SK-MEL-5 (cell line): ENCODE measurements at regions not wholly inside any gene's neighbourhood (a gene's known extent, or its start where the extent isn't known, plus 50 kb on each side); places are given as distances from the start of the nearest gene placed in this dataset.
"Not testable (repeated sequence)": the region's sequence is repeated elsewhere in the genome, so short reads cannot be mapped to it uniquely, and the experiment has no call there.

Source experiments
- DNase-seq: peaks from one replicate; pipeline ENCODE4 v3.0.0-alpha.2; 2016; ENCODE audit warnings: low read depth, low spot score
- in situ Hi-C: cut with HindIII; loops from 2 replicates; pipeline ENCODE4 v1.10.0; 2016; ENCODE audit warnings: low sequenced_read_pairs, high pct_unique_total_duplicates, low pct_unique_long_range_greater_than_20kb

GRCh38 chr6:11380969-11381744 lies 148.7 kb upstream of the NEDD9 start:
- DNase-seq: no peak
- in situ Hi-C loops: no loop called here

DNA sequence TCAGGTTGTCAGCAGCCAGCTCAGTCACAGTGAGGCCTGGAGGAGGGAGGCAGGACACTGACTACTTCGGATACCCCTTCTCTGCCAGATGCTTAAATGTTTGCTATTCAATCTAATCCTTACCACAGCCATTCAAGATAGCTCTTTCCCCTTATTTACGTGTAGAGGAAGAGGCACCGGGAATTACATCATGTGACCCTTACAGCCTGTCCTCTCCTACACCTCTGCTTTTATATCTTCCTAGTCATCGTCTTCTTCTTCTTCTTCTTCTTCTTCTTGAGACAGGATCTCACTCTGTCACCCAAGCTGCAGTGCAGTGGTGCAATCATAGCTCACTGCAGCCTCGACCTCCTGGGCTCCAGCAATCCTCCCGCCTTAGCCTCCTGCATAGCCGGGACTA lies 148.1 kb upstream of the NEDD9 start:
- in situ Hi-C loops: no loop called here
- DNase-seq: no peak

GRCh38 chr6:11379805-11380204 lies 147.3 kb upstream of the NEDD9 start:
- in situ Hi-C loops: no loop called here
- no peak for DNase-seq

- DNase-seq: no peak
- in situ Hi-C loops: no loop called here
Observed at GRCh38 chr6:11378639-11379038, 146.2 kb upstream of the NEDD9 start.

DNA sequence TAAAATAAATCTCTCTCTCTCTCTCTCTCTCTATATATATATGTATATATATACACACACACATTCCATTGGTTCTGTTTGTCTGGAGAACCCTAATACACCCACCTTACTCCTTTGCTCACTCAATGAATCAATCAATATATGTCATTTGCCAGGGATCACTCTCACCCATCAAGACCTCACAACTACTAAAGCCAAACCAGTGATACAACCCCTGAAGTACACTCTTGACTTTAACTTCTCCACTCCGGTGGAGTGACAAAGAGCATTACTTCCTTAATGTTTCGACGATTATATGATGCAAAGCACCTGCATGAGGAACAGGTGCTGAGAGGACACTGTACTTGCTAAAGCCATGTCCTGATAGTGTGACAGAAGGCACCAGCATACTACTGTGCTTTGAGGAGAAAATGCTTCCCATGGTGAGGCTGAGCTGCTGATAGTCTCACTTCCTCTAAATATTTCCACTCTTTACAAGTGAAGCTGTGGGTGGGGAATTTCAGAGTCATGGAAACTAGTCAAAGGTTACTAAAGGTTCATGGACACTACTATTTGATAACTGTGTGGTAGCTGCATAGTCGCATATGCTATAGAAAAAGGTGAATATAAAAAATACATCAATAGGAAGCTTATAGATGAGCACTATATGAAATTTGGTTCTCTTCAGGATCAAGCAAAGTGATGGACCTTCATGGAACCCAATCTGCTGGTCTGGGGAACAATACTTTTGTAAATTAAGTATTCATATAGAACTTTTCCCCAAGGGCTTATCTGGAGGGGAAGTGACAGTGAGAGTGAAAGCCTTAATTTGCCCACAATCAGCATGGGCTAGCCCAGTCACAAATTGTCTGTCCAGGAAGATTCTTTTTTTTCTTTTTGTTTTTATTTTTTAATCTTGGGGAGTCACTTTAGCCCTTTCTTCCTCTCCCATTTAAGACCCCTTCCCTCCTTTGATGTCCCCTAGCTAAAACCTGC lies 141.9 kb upstream of the NEDD9 start:
- in situ Hi-C loops: no loop called here

DNA sequence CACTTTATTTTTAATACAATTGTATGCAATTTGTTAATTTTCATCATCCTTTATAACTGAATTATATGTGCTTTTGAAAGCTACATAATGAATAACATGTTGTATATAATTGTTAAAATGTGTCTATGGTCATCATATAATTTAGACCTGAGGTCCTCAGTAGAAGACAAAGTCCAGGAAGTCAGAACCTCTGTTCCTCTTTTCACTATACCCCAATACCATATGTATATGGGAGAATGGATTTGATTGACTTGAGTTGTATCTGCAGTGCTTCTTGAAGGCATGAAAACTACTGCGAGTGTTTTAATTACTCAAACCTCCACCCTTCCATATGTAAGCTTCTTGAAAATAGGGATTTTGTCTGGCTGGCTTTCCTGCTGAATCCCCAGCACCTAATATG lies 140.7 kb upstream of the NEDD9 start:
- DNase-seq: no peak
- in situ Hi-C loops: no loop called here

More for the DNA sequence above, 141.9 kb upstream of the NEDD9 start:
- DNase-seq: no peak

- in situ Hi-C loops: not testable (repeated sequence)
Observed at GRCh38 chr6:11372186-11372790, 139.8 kb upstream of the NEDD9 start.

GRCh38 chr6:11370191-11371018 lies 137.9 kb upstream of the NEDD9 start:
- peak; percentile 68 for DNase-seq
- in situ Hi-C loops: no loop called here

More at GRCh38 chr6:11372186-11372790, 139.8 kb upstream of the NEDD9 start:
- not testable (repeated sequence) for DNase-seq

DNA sequence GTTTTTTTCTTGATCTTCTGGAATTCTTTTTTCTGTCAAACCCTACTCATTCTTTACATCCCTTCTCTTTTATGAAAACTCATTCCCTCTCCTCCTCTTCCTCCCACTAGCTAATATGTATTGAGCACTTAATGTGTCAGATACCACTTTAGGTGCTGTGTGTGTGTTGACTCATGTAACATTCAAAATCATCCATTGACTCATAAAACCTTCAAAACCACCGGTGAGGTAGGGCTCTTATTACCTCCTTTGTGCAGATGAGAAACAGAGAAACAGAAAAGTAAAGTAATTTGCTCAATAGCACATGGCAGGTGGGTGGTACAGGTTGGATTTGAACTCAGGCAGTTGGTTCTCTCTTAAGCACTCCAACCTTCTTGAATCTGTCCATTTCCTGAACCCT lies 136.3 kb upstream of the NEDD9 start:
- DNase-seq: no peak
- in situ Hi-C loops: no loop called here

DNA sequence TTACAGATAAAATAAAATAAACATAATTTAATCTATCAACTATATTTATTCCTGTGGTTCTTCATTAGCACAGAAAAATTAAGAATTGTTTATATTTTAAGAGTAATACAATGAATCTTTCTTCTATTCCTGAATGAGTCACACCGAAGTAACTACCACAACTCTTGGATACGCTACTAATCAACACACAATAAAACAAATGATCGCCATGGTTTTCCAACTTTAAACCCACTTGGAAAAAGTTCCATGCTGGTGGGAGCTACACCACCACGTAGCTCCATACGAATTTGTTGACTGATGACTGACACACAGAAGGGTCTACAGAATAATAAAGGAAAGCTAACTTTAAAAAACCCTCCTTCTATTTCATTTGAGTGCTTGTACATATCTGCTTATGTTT lies 135.8 kb upstream of the NEDD9 start:
- DNase-seq: no peak
- in situ Hi-C loops: no loop called here

DNA sequence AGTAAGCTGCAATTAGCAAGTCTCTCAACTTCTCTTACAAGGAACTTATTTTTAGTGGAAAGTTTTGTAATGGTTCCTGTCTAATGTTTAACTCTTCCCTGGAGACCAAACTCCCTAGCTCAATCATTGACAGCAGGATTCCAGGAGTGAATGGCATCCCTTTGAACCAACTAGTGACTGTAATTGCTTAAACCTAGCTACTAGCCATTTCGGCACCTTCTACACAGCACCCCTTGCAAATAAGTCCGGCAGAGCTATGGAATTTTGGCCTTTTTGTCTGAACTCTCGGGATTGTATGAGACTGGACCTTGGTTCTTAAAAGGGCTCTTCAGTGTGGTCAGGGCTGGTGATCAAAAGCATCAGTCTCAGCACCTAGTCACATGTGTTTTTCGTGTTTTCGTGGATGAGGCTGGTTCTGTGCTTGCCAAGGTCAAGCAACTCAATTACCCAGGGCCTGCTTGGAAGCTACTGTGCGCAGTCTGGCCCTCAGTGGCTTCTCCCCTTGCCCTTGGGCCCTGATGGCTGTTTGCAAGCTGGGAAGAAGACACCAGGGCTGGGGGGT lies 135.3 kb upstream of the NEDD9 start:
- in situ Hi-C loops: no loop called here
- no peak for DNase-seq

DNA sequence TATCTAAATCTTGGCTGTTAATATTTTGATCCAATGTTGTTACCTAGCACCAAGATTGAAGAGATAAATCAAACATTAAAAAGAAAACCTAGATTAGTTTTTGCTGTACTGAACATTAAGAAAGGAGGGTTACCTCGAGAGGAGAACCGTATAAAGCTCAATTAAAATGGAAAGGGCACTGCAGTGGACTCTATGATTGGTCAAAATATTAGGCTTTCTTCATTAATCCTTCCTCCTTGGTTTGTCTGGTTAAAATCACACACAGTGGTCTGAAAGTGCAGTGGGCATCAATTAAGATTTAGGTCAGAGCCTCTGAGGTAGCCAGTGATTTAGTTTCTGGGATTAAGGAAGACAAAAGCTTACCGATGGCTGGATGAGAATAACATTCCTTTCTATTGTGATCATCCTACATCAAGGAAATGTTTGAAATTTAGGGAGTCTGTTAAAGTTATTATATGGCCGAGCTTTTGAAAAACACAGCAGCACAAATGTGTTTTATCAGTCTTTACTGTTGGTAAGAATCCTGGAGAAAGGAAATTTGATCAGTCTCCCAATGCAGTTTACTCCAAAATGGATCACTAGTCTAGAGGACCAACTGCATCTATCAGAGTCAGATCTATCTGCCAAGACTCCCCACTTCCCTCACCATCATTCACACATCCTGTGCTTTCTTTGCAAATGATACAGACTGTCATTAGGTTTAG lies 134.6 kb upstream of the NEDD9 start:
- DNase-seq: no peak
- in situ Hi-C loops: no loop called here

- in situ Hi-C loops: no loop called here
- no peak for DNase-seq
Observed at GRCh38 chr6:11366183-11366933, 133.9 kb upstream of the NEDD9 start.

DNA sequence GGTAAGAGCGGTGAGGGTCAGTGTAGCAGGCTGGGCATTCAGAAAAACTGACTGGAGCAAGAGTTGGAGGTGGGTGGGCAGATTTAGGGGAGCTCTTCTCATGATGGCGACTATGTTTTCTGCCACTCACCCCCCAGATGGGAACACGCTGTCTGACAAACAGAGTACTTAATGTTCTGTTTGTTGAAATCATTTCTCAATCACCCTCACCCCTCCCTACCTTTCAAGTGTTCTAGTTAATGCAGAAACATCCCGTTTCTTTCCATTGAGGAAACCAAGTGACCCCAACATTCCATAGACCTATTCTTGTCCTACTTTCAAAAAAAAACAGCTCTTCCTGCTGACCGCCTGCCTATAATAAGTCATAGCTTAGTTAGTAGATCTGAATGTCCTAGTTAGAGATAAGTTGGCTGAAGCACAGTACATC lies 132.5 kb upstream of the NEDD9 start:
- no peak for DNase-seq
- in situ Hi-C loops: no loop called here

GRCh38 chr6:11363881-11364576 lies 131.6 kb upstream of the NEDD9 start:
- no peak for DNase-seq
- in situ Hi-C loops: no loop called here
